DND-41 (cell line): ENCODE measurements at regions not wholly inside any gene's neighbourhood (a gene's known extent, or its start where the extent isn't known, plus 50 kb on each side); places are given as distances from the start of the nearest gene placed in this dataset.

ENCODE experiments used
- ATAC-seq: fragments of 200-7000 bp; cut with Tn5 transposase; 3 replicates; pipeline ENCODE4 v1.9.1; 2021; ENCODE audit warnings: low read depth; ENCODE audit not compliant: insufficient read depth
- DNase-seq: peaks from one replicate; pipeline ENCODE4 v3.0.0-alpha.2; 2020
- H2AFZ ChIP-seq: 2 replicates; pipeline ENCODE4 v1.6.0; 2012; ENCODE audit warnings: low read depth, low read length
- H3K27ac ChIP-seq: 2 replicates; pipeline ENCODE4 v1.5.1; 2012; ENCODE audit warnings: low read length, inconsistent platforms
- H3K27me3 ChIP-seq: fragments of 200-600 bp; sonication (generic); 2 replicates; pipeline ENCODE4 v1.6.0; 2012; ENCODE audit warnings: low read length, mild to moderate bottlenecking, inconsistent platforms; ENCODE audit not compliant: insufficient read depth, poor library complexity
- H3K36me3 ChIP-seq: 2 replicates; pipeline ENCODE4 v1.5.1; 2012; ENCODE audit warnings: low read length, inconsistent platforms; ENCODE audit not compliant: insufficient read depth
- H3K4me1 ChIP-seq: 2 replicates; pipeline ENCODE4 v1.5.1; 2012; ENCODE audit warnings: mild to moderate bottlenecking, low read length; ENCODE audit not compliant: insufficient read depth
- H3K4me2 ChIP-seq: 2 replicates; pipeline ENCODE4 v1.6.0; 2012; ENCODE audit warnings: mild to moderate bottlenecking, moderate library complexity, low read length, inconsistent platforms; ENCODE audit not compliant: insufficient read depth
- H3K4me3 ChIP-seq, 2 experiments: fragments of 200-600 bp in 1 of 2; shearing (Covaris generic) in 1 of 2; 2 replicates each; pipeline ENCODE4 v1.5.1; 2012 to 2016; ENCODE audit warnings: inconsistent platforms in 2 of 2, low read length in 2 of 2, mild to moderate bottlenecking in 2 of 2, low read depth in 1 of 2, moderate library complexity in 1 of 2
- H3K79me2 ChIP-seq: 2 replicates; pipeline ENCODE4 v1.6.0; 2012; ENCODE audit warnings: low read length, inconsistent platforms; ENCODE audit not compliant: insufficient read depth
- H3K9ac ChIP-seq: 2 replicates; pipeline ENCODE4 v1.6.0; 2012; ENCODE audit warnings: low read depth, mild to moderate bottlenecking, inconsistent platforms, low read length, moderate library complexity
- H3K9me3 ChIP-seq: 2 replicates; pipeline ENCODE4 v1.5.1; 2012; ENCODE audit warnings: low read length, moderate library complexity, mild to moderate bottlenecking, inconsistent platforms; ENCODE audit not compliant: insufficient read depth, severe bottlenecking
- H4K20me1 ChIP-seq: 2 replicates; pipeline ENCODE4 v1.6.0; 2012; ENCODE audit warnings: low read length; ENCODE audit not compliant: insufficient read depth
- CTCF ChIP-seq: IDR thresholded peaks from 2 replicates; pipeline ENCODE4 v1.5.1; 2012; ENCODE audit warnings: borderline replicate concordance, low read length, moderate library complexity, mild to moderate bottlenecking; ENCODE audit not compliant: poor library complexity, severe bottlenecking; ENCODE audit errors: extremely low read depth
- EZH2 ChIP-seq: IDR thresholded peaks from 3 replicates; pipeline ENCODE4 v1.6.1; 2012; ENCODE audit warnings: borderline replicate concordance, low read depth, mild to moderate bottlenecking, moderate library complexity, low read length, inconsistent platforms; ENCODE audit not compliant: severe bottlenecking

- no peak overlapping the region for H3K9ac ChIP-seq
- no peak overlapping the region for H3K4me2 ChIP-seq
- TF ChIP-seq EZH2: no peak
- TF ChIP-seq CTCF: no peak
- no peak overlapping the region for H3K27ac ChIP-seq
- H2AFZ ChIP-seq: no peak overlapping the region
- H3K79me2 ChIP-seq: no peaks in the 10 kb centered on the region
- no peaks in the 10 kb centered on the region for H3K36me3 ChIP-seq
- no peaks in the 10 kb centered on the region for H3K4me1 ChIP-seq
- no peak overlapping the region for H3K4me3 ChIP-seq
- H3K9me3 ChIP-seq: no peaks in the 10 kb centered on the region
- no peak for ATAC-seq
- no peaks in the 10 kb centered on the region for H3K27me3 ChIP-seq
- no peaks in the 10 kb centered on the region for H4K20me1 ChIP-seq
- DNase-seq: no peak
Observed at GRCh38 chr22:26974034-26974433, 316.6 kb downstream of the MIAT start.

- no peak for DNase-seq
- Histone ChIP-seq H3K9ac (no peak overlapping the region), H3K4me2 (no peak overlapping the region), H3K4me1 (no peaks in the 10 kb centered on the region), H3K4me3 (no peak overlapping the region), H3K9me3 (no peaks in the 10 kb centered on the region), H3K79me2 (no peaks in the 10 kb centered on the region), H4K20me1 (no peaks in the 10 kb centered on the region), H3K36me3 (no peaks in the 10 kb centered on the region), H3K27me3 (no peaks in the 10 kb centered on the region), H3K27ac (no peak overlapping the region), H2AFZ (no peak overlapping the region)
- TF ChIP-seq CTCF: no peak
- no peak for TF ChIP-seq EZH2
- no peak for ATAC-seq
Observed at GRCh38 chr22:26974914-26975803, 317.8 kb downstream of the MIAT start.

- no peak overlapping the region for H3K4me2 ChIP-seq
- H3K4me3 ChIP-seq: no peak overlapping the region
- no peaks in the 10 kb centered on the region for H3K9me3 ChIP-seq
- H3K4me1 ChIP-seq: no peaks in the 10 kb centered on the region
- no peak for TF ChIP-seq CTCF
- TF ChIP-seq EZH2: no peak
- ATAC-seq (no peak), DNase-seq (no peak)
- no peak overlapping the region for H3K27ac ChIP-seq
- H3K27me3 ChIP-seq: no peaks in the 10 kb centered on the region
- H3K9ac ChIP-seq: no peak overlapping the region
- H2AFZ ChIP-seq: no peak overlapping the region
- H4K20me1 ChIP-seq: no peaks in the 10 kb centered on the region
- H3K79me2 ChIP-seq: no peaks in the 10 kb centered on the region
- H3K36me3 ChIP-seq: no peaks in the 10 kb centered on the region
Observed at GRCh38 chr22:26975865-26976264, 318.5 kb downstream of the MIAT start.
